ENCODE measurements at regions not wholly inside any gene's neighbourhood (a gene's known extent, or its start where the extent isn't known, plus 50 kb on each side); places are given as distances from the start of the nearest gene placed in this dataset.

- no peak for TF ChIP-seq CTCF (IDR thresholded peaks at IDR 0.05; ENCODE audit: extremely low read depth, insufficient read depth, missing control alignments)
- in situ Hi-C loops (cut with MboI; ENCODE audit: low pct_unique_long_range_greater_than_20kb, low sequenced_read_pairs, unreplicated experiment) = no loop called here
- no peak for DNase-seq (ENCODE audit: low spot score)
Observed at GRCh38 chr3:101172516-101172915, 147.9 kb downstream of the IMPG2 start.

- TF ChIP-seq CTCF (IDR thresholded peaks at IDR 0.05; ENCODE audit: extremely low read depth, insufficient read depth, missing control alignments) = no peak
- no peak for DNase-seq (ENCODE audit: low spot score)
- in situ Hi-C loops (cut with MboI; ENCODE audit: low pct_unique_long_range_greater_than_20kb, low sequenced_read_pairs, unreplicated experiment) = no loop called here
Observed at GRCh38 chr3:101171681-101172191, 148.6 kb downstream of the IMPG2 start.

GRCh38 chr3:101170806-101171558 lies 149.4 kb downstream of the IMPG2 start:
- in situ Hi-C loops (cut with MboI; ENCODE audit: low pct_unique_long_range_greater_than_20kb, low sequenced_read_pairs, unreplicated experiment) = no loop called here
- TF ChIP-seq CTCF (IDR thresholded peaks at IDR 0.05; ENCODE audit: extremely low read depth, insufficient read depth, missing control alignments) = no peak
- DNase-seq (ENCODE audit: low spot score) = no peak

GRCh38 chr3:101170062-101170771 lies 150.2 kb downstream of the IMPG2 start:
- DNase-seq (ENCODE audit: low spot score) = no peak
- TF ChIP-seq CTCF (IDR thresholded peaks at IDR 0.05; ENCODE audit: extremely low read depth, insufficient read depth, missing control alignments) = no peak
- in situ Hi-C loops (cut with MboI; ENCODE audit: low pct_unique_long_range_greater_than_20kb, low sequenced_read_pairs, unreplicated experiment) = no loop called here

- in situ Hi-C loops (cut with MboI; ENCODE audit: low pct_unique_long_range_greater_than_20kb, low sequenced_read_pairs, unreplicated experiment) = no loop called here
- TF ChIP-seq CTCF (IDR thresholded peaks at IDR 0.05; ENCODE audit: extremely low read depth, insufficient read depth, missing control alignments) = no peak
- no peak for DNase-seq (ENCODE audit: low spot score)
Observed at GRCh38 chr3:101169516-101169915, 150.9 kb downstream of the IMPG2 start.

GRCh38 chr3:101167376-101167775 lies 153.0 kb downstream of the IMPG2 start:
- in situ Hi-C loops (cut with MboI; ENCODE audit: low pct_unique_long_range_greater_than_20kb, low sequenced_read_pairs, unreplicated experiment) = no loop called here
- TF ChIP-seq CTCF (IDR thresholded peaks at IDR 0.05; ENCODE audit: extremely low read depth, insufficient read depth, missing control alignments) = no peak
- DNase-seq (ENCODE audit: low spot score) = no peak

Measured in GM13977 (cell line).